H9 (cell line): ENCODE measurements at regions not wholly inside any gene's neighbourhood (a gene's known extent, or its start where the extent isn't known, plus 50 kb on each side); places are given as distances from the start of the nearest gene placed in this dataset.

ENCODE experiments used
- DNase-seq: peaks from one replicate; pipeline ENCODE4 v3.0.0-alpha.2; 2017
- H2AFZ ChIP-seq: one replicate; pipeline ENCODE4 v1.6.1; 2013; ENCODE audit warnings: mild to moderate bottlenecking, low read length, control low read depth, moderate library complexity
- H2AK5ac ChIP-seq: 2 replicates; pipeline ENCODE4 v1.6.1; 2013; ENCODE audit warnings: low read length, control low read depth, mixed read lengths; ENCODE audit not compliant: insufficient read length
- H2BK120ac ChIP-seq: one replicate; pipeline ENCODE4 v1.6.1; 2013; ENCODE audit warnings: low read depth, mild to moderate bottlenecking, low read length, control low read depth, inconsistent platforms; ENCODE audit not compliant: poor library complexity, severe bottlenecking
- H2BK12ac ChIP-seq: 2 replicates; pipeline ENCODE4 v1.6.1; 2013; ENCODE audit warnings: low read length, control low read depth, mixed read lengths, low read depth; ENCODE audit not compliant: insufficient read length
- H2BK15ac ChIP-seq: 2 replicates; pipeline ENCODE4 v1.6.1; 2013; ENCODE audit warnings: low read depth, low read length, control low read depth
- H2BK20ac ChIP-seq: one replicate; pipeline ENCODE4 v1.6.1; 2013; ENCODE audit warnings: low read depth, mild to moderate bottlenecking, low read length, control low read depth, inconsistent platforms; ENCODE audit not compliant: poor library complexity, severe bottlenecking
- H2BK5ac ChIP-seq: 2 replicates; pipeline ENCODE4 v1.6.1; 2013; ENCODE audit warnings: low read length, control low read depth, mixed read lengths; ENCODE audit not compliant: insufficient read length
- H3K14ac ChIP-seq: 2 replicates; pipeline ENCODE4 v1.6.1; 2013; ENCODE audit warnings: low read length, control low read depth; ENCODE audit not compliant: insufficient read depth
- H3K18ac ChIP-seq: 2 replicates; pipeline ENCODE4 v1.6.1; 2013; ENCODE audit warnings: low read depth, mild to moderate bottlenecking, mixed read lengths, low read length, control low read depth; ENCODE audit not compliant: insufficient read length
- H3K23ac ChIP-seq: 2 replicates; pipeline ENCODE4 v1.6.1; 2013; ENCODE audit warnings: low read length, control low read depth, mixed read lengths, low read depth; ENCODE audit not compliant: insufficient read length
- H3K23me2 ChIP-seq: 2 replicates; pipeline ENCODE4 v1.6.1; 2013; ENCODE audit warnings: low read depth, mild to moderate bottlenecking, mixed read lengths, low read length, control low read depth; ENCODE audit not compliant: insufficient read length, poor library complexity, severe bottlenecking
- H3K27ac ChIP-seq: 2 replicates; pipeline ENCODE4 v1.5.1; 2013; ENCODE audit warnings: low read length, control low read depth, mixed read lengths, low read depth; ENCODE audit not compliant: insufficient read length
- H3K27me3 ChIP-seq: 2 replicates; pipeline ENCODE4 v1.6.1; 2013; ENCODE audit warnings: low read length, control low read depth, inconsistent platforms; ENCODE audit not compliant: insufficient read depth
- H3K4ac ChIP-seq: 2 replicates; pipeline ENCODE4 v1.6.1; 2013; ENCODE audit warnings: low read depth, mild to moderate bottlenecking, control low read depth, inconsistent platforms, low read length, moderate library complexity
- H3K4me1 ChIP-seq: 2 replicates; pipeline ENCODE4 v1.6.1; 2013; ENCODE audit warnings: low read length, control low read depth, inconsistent platforms; ENCODE audit not compliant: insufficient read depth
- H3K4me2 ChIP-seq: 2 replicates; pipeline ENCODE4 v1.6.1; 2013; ENCODE audit warnings: low read length, control low read depth, mixed read lengths; ENCODE audit not compliant: insufficient read length, insufficient read depth
- H3K56ac ChIP-seq: 2 replicates; pipeline ENCODE4 v1.6.1; 2013; ENCODE audit warnings: low read depth, mild to moderate bottlenecking, mixed read lengths, low read length, control low read depth; ENCODE audit not compliant: insufficient read length
- H3K79me1 ChIP-seq: 2 replicates; pipeline ENCODE4 v1.6.1; 2013; ENCODE audit warnings: low read depth, mild to moderate bottlenecking, moderate library complexity, low read length, control low read depth, inconsistent platforms; ENCODE audit not compliant: insufficient read depth, poor library complexity, severe bottlenecking
- H3K79me2 ChIP-seq: 2 replicates; pipeline ENCODE4 v1.6.1; 2013; ENCODE audit warnings: low read length, control low read depth, inconsistent platforms; ENCODE audit not compliant: insufficient read depth
- H3K9ac ChIP-seq: 2 replicates; pipeline ENCODE4 v1.6.1; 2013; ENCODE audit warnings: low read length, control low read depth, mixed read lengths; ENCODE audit not compliant: insufficient read length; ENCODE audit errors: extremely low read depth
- H3K9me3 ChIP-seq: one replicate; pipeline ENCODE4 v1.6.1; 2013; ENCODE audit warnings: low read depth, low read length, inconsistent platforms; ENCODE audit not compliant: control insufficient read depth
- H3T11ph ChIP-seq: one replicate; pipeline ENCODE4 v1.6.1; 2013; ENCODE audit warnings: mild to moderate bottlenecking, low read length, control low read depth, inconsistent platforms
- H4K20me1 ChIP-seq: one replicate; pipeline ENCODE4 v1.6.1; 2013; ENCODE audit not compliant: control insufficient read depth, insufficient read length, insufficient read depth
- H4K5ac ChIP-seq: 2 replicates; pipeline ENCODE4 v1.6.1; 2013; ENCODE audit warnings: low read depth, mild to moderate bottlenecking, mixed read lengths, low read length, control low read depth; ENCODE audit not compliant: insufficient read length
- H4K8ac ChIP-seq: replicated peaks from 2 replicates; pipeline ENCODE4 v1.6.1; 2013; ENCODE audit warnings: low read length, control low read depth, mixed read lengths, low read depth; ENCODE audit not compliant: insufficient read length
- H4K91ac ChIP-seq: 2 replicates; pipeline ENCODE4 v1.6.1; 2013; ENCODE audit warnings: low read depth, mild to moderate bottlenecking, moderate library complexity, mixed read lengths, low read length, control low read depth; ENCODE audit not compliant: insufficient read length
- H3K27ac Mint-ChIP-seq, 3 experiments: 2 replicates in 2 of 3; 3 replicates in 1 of 3; pipeline ENCODE4 v1.8.0; 2020 to 2021; ENCODE audit warnings: mixed read lengths in 3 of 3, mild to moderate bottlenecking in 1 of 3, moderate library complexity in 1 of 3
- H3K27me3 Mint-ChIP-seq: 2 replicates; pipeline ENCODE4 v1.8.0; 2021; ENCODE audit warnings: low read depth, mild to moderate bottlenecking, moderate library complexity, mixed read lengths
- H3K36me3 Mint-ChIP-seq, 3 experiments: 2 replicates in 2 of 3; 3 replicates in 1 of 3; pipeline ENCODE4 v1.8.0; 2020 to 2021; ENCODE audit warnings: low read depth in 3 of 3, mixed read lengths in 3 of 3; ENCODE audit not compliant: insufficient read depth in 1 of 3
- H3K4me1 Mint-ChIP-seq, 2 experiments: 2 replicates each; pipeline ENCODE4 v1.8.0; 2020; ENCODE audit warnings: mixed read lengths in 2 of 2
- H3K4me3 Mint-ChIP-seq, 2 experiments: 2 replicates in 1 of 2; 3 replicates in 1 of 2; pipeline ENCODE4 v1.8.0; 2020 to 2021; ENCODE audit warnings: mild to moderate bottlenecking in 2 of 2, mixed read lengths in 2 of 2, moderate library complexity in 1 of 2
- H3K9me3 Mint-ChIP-seq, 2 experiments: 2 replicates in 1 of 2; 3 replicates in 1 of 2; pipeline ENCODE4 v1.8.0; 2020; ENCODE audit warnings: mild to moderate bottlenecking in 2 of 2, mixed read lengths in 2 of 2, moderate library complexity in 1 of 2
- TF ChIP-seq, protein P1 (sequence below): fragments of 200-600 bp; sonication (generic); conservative IDR thresholded peaks from 3 replicates; pipeline ENCODE4 v1.8.0; 2021; ENCODE audit warnings: antibody characterized with exemption, mild to moderate bottlenecking

DNA sequence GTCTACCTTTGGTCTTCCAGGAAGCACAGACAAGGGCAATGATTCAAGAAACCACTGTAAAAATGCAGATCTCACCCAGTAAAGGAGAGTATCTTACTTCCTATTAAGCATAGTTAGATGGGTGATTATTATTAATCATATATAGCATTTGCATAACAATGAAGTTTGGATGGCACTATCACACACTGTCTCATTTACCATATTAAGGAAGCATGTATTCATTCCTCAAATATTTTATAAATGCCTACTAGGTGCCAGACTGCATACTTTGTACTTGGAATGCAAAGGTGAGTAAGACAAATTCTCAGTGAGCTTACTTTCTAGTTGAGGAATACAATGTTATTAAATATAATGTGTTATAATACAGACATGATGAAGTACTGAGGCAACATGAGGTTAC lies 53.9 kb upstream of the SKAP2 start:
- Mint-ChIP-seq H3K4me1 (peaks cover 8 to 9% of the 10 kb centered on the region in 2 experiments), H3K36me3 (no peaks in the 10 kb centered on the region), H3K27me3 (no peaks in the 10 kb centered on the region), H3K27ac (no peak overlapping the region), H3K9me3 (no peaks in the 10 kb centered on the region), H3K4me3 (no peak overlapping the region)
- Histone ChIP-seq H2AK5ac (no peak overlapping the region), H4K20me1 (no peaks in the 10 kb centered on the region), H4K5ac (no peak overlapping the region), H3K14ac (no peak overlapping the region), H3K79me2 (no peaks in the 10 kb centered on the region), H3K56ac (no peak overlapping the region), H3K23me2 (no peaks in the 10 kb centered on the region), H3K27me3 (no peaks in the 10 kb centered on the region), H2AFZ (no peak overlapping the region), H4K91ac (no peak overlapping the region), H4K8ac (no peak overlapping the region), H3K18ac (no peak overlapping the region), H3K4me1 (no peaks in the 10 kb centered on the region), H2BK20ac (no peak overlapping the region), H3K9me3 (no peaks in the 10 kb centered on the region), H3K9ac (no peak overlapping the region), H3K27ac (no peak overlapping the region), H3T11ph (no peak overlapping the region), H2BK5ac (no peak overlapping the region), H2BK120ac (no peak overlapping the region), H3K23ac (no peak overlapping the region), H2BK12ac (no peak overlapping the region), H3K4me2 (no peak overlapping the region), H3K79me1 (no peaks in the 10 kb centered on the region), H2BK15ac (no peak overlapping the region), H3K4ac (no peak overlapping the region)
- TF ChIP-seq, protein P1, sequence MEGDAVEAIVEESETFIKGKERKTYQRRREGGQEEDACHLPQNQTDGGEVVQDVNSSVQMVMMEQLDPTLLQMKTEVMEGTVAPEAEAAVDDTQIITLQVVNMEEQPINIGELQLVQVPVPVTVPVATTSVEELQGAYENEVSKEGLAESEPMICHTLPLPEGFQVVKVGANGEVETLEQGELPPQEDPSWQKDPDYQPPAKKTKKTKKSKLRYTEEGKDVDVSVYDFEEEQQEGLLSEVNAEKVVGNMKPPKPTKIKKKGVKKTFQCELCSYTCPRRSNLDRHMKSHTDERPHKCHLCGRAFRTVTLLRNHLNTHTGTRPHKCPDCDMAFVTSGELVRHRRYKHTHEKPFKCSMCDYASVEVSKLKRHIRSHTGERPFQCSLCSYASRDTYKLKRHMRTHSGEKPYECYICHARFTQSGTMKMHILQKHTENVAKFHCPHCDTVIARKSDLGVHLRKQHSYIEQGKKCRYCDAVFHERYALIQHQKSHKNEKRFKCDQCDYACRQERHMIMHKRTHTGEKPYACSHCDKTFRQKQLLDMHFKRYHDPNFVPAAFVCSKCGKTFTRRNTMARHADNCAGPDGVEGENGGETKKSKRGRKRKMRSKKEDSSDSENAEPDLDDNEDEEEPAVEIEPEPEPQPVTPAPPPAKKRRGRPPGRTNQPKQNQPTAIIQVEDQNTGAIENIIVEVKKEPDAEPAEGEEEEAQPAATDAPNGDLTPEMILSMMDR = no peak
- DNase-seq = no peak
